IPS-20b (cell line): ENCODE measurements at regions not wholly inside any gene's neighbourhood (a gene's known extent, or its start where the extent isn't known, plus 50 kb on each side); places are given as distances from the start of the nearest gene placed in this dataset.
"Not testable (repeated sequence)": the region's sequence is repeated elsewhere in the genome, so short reads cannot be mapped to it uniquely, and the experiment has no call there.

ENCODE experiments used
- H3K27ac ChIP-seq: one replicate; pipeline ENCODE4 v1.5.1; 2013; ENCODE audit warnings: low read length
- H3K27me3 ChIP-seq: 2 replicates; pipeline ENCODE4 v1.6.1; 2013; ENCODE audit warnings: mild to moderate bottlenecking, low read length, inconsistent platforms; ENCODE audit not compliant: insufficient read depth
- H3K36me3 ChIP-seq: 2 replicates; pipeline ENCODE4 v1.6.1; 2013; ENCODE audit warnings: low read depth, mild to moderate bottlenecking, inconsistent platforms, low read length, moderate library complexity; ENCODE audit not compliant: insufficient read depth
- H3K4me1 ChIP-seq: 2 replicates; pipeline ENCODE4 v1.6.1; 2013; ENCODE audit warnings: mild to moderate bottlenecking, control low read depth, inconsistent platforms, low read length, moderate library complexity; ENCODE audit not compliant: insufficient read depth
- H3K4me3 ChIP-seq: 2 replicates; pipeline ENCODE4 v1.5.1; 2013; ENCODE audit warnings: mild to moderate bottlenecking, low read length, inconsistent platforms
- H3K9ac ChIP-seq: 2 replicates; pipeline ENCODE4 v1.6.1; 2013; ENCODE audit warnings: low read depth, mild to moderate bottlenecking, inconsistent platforms, low read length, moderate library complexity
- H3K9me3 ChIP-seq: 2 replicates; pipeline ENCODE4 v1.6.1; 2013; ENCODE audit warnings: mild to moderate bottlenecking, low read depth, low read length, inconsistent platforms; ENCODE audit not compliant: insufficient read depth

GRCh38 chr9:40868437-40868836, 260.0 kb downstream of the FOXD4L6 start:
- H3K4me1 ChIP-seq, H3K9ac ChIP-seq, H3K27me3 ChIP-seq, H3K36me3 ChIP-seq, H3K4me3 ChIP-seq, H3K27ac ChIP-seq: not testable (repeated sequence)
- H3K9me3 ChIP-seq, result peaks cover 41% of the 10 kb centered on the region; the same call in 1 of the 2 replicates
